ENCODE measurements at regions not wholly inside any gene's neighbourhood (a gene's known extent, or its start where the extent isn't known, plus 50 kb on each side); places are given as distances from the start of the nearest gene placed in this dataset.

DNA sequence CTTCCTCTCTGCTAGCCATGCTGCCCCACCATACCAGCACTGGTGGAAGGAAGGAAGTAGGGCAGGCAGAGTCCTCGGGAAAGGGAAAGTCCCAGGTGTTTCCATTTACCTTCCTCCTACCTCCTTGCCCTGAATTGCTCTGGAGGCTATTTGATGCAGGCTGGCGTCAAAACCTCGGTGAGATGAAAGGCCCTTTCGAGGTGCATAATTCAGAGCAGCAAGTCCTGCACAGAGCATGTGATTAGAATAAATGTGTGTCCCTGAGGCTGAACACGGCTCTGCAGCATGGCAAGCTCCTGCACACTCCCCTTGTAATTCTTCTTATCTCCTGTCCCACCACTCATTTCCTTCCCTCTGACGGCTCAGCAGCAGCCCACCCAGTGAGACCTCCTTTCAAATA is 98.7 kb upstream of the LRFN2 start:
- Mint-ChIP-seq H3K4me1 (no peaks in the 10 kb centered on the region), H3K27me3 (ENCODE audit: insufficient read depth) (peaks cover 13% of the 10 kb centered on the region), H3K27ac (no peak overlapping the region), H3K36me3 (ENCODE audit: low read depth) (no peaks in the 10 kb centered on the region), H3K4me3 (no peak overlapping the region), H3K9me3 (peaks cover 10% of the 10 kb centered on the region)
- no peaks in the 10 kb centered on the region for H3K27me3 ChIP-seq (ENCODE audit: control insufficient read depth, insufficient read depth, low read length, poor library complexity, severe bottlenecking)
- no peaks in the 10 kb centered on the region for H3K4me1 ChIP-seq (ENCODE audit: control insufficient read depth, insufficient read depth, low read length)
- H3K9me3 ChIP-seq (ENCODE audit: control insufficient read depth, low read length), result peaks cover 7% of the 10 kb centered on the region
- H3K4me3 ChIP-seq (ENCODE audit: low read length), result no peak overlapping the region
- no peak overlapping the region for H3K9ac ChIP-seq (ENCODE audit: extremely low read depth, low read length, poor library complexity, severe bottlenecking)
- 91 to 94% methylated on average over 4 to 6 of the region's 6 CpGs for WGBS, 2 experiments (ENCODE audit: insufficient coverage in 1 of 2, insufficient read length in 1 of 2)
- TF ChIP-seq, protein P1, sequence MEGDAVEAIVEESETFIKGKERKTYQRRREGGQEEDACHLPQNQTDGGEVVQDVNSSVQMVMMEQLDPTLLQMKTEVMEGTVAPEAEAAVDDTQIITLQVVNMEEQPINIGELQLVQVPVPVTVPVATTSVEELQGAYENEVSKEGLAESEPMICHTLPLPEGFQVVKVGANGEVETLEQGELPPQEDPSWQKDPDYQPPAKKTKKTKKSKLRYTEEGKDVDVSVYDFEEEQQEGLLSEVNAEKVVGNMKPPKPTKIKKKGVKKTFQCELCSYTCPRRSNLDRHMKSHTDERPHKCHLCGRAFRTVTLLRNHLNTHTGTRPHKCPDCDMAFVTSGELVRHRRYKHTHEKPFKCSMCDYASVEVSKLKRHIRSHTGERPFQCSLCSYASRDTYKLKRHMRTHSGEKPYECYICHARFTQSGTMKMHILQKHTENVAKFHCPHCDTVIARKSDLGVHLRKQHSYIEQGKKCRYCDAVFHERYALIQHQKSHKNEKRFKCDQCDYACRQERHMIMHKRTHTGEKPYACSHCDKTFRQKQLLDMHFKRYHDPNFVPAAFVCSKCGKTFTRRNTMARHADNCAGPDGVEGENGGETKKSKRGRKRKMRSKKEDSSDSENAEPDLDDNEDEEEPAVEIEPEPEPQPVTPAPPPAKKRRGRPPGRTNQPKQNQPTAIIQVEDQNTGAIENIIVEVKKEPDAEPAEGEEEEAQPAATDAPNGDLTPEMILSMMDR (conservative IDR thresholded peaks at IDR 0.05), result no peak
- no peak overlapping the region for H3K27ac ChIP-seq (ENCODE audit: low read depth, low read length)
- DNase-seq, result no peak
- no peaks in the 10 kb centered on the region for H3K36me3 ChIP-seq (ENCODE audit: control insufficient read depth, insufficient read depth, low read length)

DNA sequence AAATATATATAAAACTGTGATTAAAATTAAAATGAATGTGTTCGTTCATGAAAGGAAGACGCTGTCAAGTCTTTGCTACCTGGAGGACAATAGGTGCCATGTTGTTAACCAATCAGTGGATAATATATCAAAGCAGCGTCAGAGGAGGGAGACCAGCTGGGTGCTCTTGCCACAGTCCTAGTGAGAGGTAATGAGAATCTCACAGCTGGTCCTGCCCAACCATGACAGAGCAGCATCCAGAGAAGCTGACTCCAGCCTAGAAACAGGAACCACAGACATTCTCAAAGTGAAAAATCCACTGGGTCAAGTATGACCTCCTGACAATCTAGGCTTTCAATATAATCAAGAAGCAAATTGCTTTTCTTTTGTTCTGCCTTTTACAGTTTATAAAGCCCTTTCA is 94.5 kb upstream of the LRFN2 start:
- H3K27me3 ChIP-seq (ENCODE audit: control insufficient read depth, insufficient read depth, low read length, poor library complexity, severe bottlenecking), result no peaks in the 10 kb centered on the region
- no peaks in the 10 kb centered on the region for H3K4me1 ChIP-seq (ENCODE audit: control insufficient read depth, insufficient read depth, low read length)
- Mint-ChIP-seq H3K4me3 (no peak overlapping the region), H3K9me3 (peaks cover 10% of the 10 kb centered on the region), H3K4me1 (no peaks in the 10 kb centered on the region), H3K27ac (no peak overlapping the region), H3K27me3 (ENCODE audit: insufficient read depth) (peaks cover 12% of the 10 kb centered on the region), H3K36me3 (ENCODE audit: low read depth) (no peaks in the 10 kb centered on the region)
- TF ChIP-seq, protein P1 (conservative IDR thresholded peaks at IDR 0.05), result no peak
- H3K36me3 ChIP-seq (ENCODE audit: control insufficient read depth, insufficient read depth, low read length), result no peaks in the 10 kb centered on the region
- no peak overlapping the region for H3K4me3 ChIP-seq (ENCODE audit: low read length)
- H3K9ac ChIP-seq (ENCODE audit: extremely low read depth, low read length, poor library complexity, severe bottlenecking), result no peak overlapping the region
- DNase-seq, result no peak
- 84 to 97% methylated on average over 3 of the region's 3 CpGs for WGBS, 2 experiments (ENCODE audit: insufficient coverage in 1 of 2, insufficient read length in 1 of 2)
- H3K9me3 ChIP-seq (ENCODE audit: control insufficient read depth, low read length), result peaks cover 7% of the 10 kb centered on the region
- H3K27ac ChIP-seq (ENCODE audit: low read depth, low read length), result no peak overlapping the region

DNA sequence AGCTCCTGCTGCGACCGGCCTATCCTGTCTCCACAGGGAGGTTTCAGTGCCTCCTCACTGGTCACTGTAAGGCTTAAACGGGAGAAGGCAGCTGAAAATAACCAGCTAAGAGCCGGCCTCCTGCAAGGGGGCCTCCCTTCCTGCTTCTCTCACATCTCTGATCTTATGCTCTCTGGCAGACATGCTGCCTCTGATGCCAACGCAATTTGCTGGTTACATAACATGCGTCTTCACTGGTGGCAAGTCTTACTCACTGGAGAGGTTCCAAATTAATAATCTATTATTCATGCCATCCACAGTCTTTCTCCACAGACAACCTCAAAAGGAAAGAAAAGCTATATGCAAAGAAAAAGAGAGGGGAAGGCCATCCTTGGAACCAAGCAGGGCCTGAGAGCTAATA is 91.8 kb upstream of the LRFN2 start:
- Mint-ChIP-seq H3K27ac (no peak overlapping the region), H3K27me3 (ENCODE audit: insufficient read depth) (peaks cover 7% of the 10 kb centered on the region), H3K36me3 (ENCODE audit: low read depth) (no peaks in the 10 kb centered on the region), H3K4me1 (no peaks in the 10 kb centered on the region), H3K4me3 (no peak overlapping the region), H3K9me3 (no peaks in the 10 kb centered on the region)
- DNase-seq, result no peak
- Histone ChIP-seq H3K4me3 (ENCODE audit: low read length) (no peak overlapping the region), H3K27ac (ENCODE audit: low read depth, low read length) (no peak overlapping the region), H3K27me3 (ENCODE audit: control insufficient read depth, insufficient read depth, low read length, poor library complexity, severe bottlenecking) (no peaks in the 10 kb centered on the region), H3K9me3 (ENCODE audit: control insufficient read depth, low read length) (no peaks in the 10 kb centered on the region), H3K9ac (ENCODE audit: extremely low read depth, low read length, poor library complexity, severe bottlenecking) (no peak overlapping the region), H3K36me3 (ENCODE audit: control insufficient read depth, insufficient read depth, low read length) (no peaks in the 10 kb centered on the region), H3K4me1 (ENCODE audit: control insufficient read depth, insufficient read depth, low read length) (no peaks in the 10 kb centered on the region)
- 89 to 97% methylated on average over 5 to 6 of the region's 6 CpGs for WGBS, 2 experiments (ENCODE audit: insufficient coverage in 1 of 2, insufficient read length in 1 of 2)
- TF ChIP-seq, protein P1 (conservative IDR thresholded peaks at IDR 0.05), result no peak
